ENCODE measurements at regions not wholly inside any gene's neighbourhood (a gene's known extent, or its start where the extent isn't known, plus 50 kb on each side); places are given as distances from the start of the nearest gene placed in this dataset.
"Not testable (repeated sequence)": the region's sequence is repeated elsewhere in the genome, so short reads cannot be mapped to it uniquely, and the experiment has no call there.

- Mint-ChIP-seq H3K36me3 (ENCODE audit: insufficient read depth in 2 of 2) (peaks cover 6 to 10% of the 10 kb centered on the region in 2 donors), H3K27me3 (ENCODE audit: low read depth) (peaks cover 9% of the 10 kb centered on the region), H3K27ac (no peak overlapping the region), H3K4me3 (no peak overlapping the region), H3K9me3 (peaks cover 10% of the 10 kb centered on the region in 2 donors), H3K4me1 (ENCODE audit: low read depth) (no peaks in the 10 kb centered on the region)
- DNase-seq (no peak), ATAC-seq (replicated peaks in 1 of 2) (no peak)
Observed at GRCh38 chr1:222064388-222065211, 322.7 kb upstream of the DUSP10 start.

DNA sequence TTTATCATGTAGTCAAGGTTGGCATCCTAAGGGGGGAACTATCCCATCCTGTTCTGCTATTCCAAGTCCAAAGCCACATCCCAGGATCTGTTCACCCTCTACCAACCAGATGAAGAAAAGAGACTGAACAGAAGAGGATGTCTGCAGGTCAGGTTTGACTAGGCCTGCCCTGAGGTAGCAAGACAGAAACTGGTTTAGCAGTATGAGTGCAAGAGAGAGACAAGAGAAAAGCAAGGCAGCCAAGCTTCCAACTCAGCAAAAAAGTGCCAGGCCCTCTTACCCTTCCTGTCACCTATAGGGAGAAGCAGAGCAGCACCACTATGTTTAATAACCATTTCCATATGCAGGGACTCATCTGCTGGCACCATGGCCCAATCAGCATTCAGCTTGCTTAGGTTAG lies 320.8 kb upstream of the DUSP10 start:
- Mint-ChIP-seq H3K9me3 (peaks cover 10% of the 10 kb centered on the region in 2 donors), H3K36me3 (ENCODE audit: insufficient read depth in 2 of 2) (peaks cover 6 to 10% of the 10 kb centered on the region in 2 donors), H3K27ac (no peak overlapping the region), H3K4me1 (ENCODE audit: low read depth) (no peaks in the 10 kb centered on the region), H3K4me3 (no peak overlapping the region), H3K27me3 (ENCODE audit: low read depth) (peaks cover 6% of the 10 kb centered on the region)
- no peak for DNase-seq
- ATAC-seq (replicated peaks in 1 of 2) = no peak

GRCh38 chr1:222061711-222062359 lies 319.9 kb upstream of the DUSP10 start:
- peaks cover 10% of the 10 kb centered on the region in 2 donors for H3K9me3 Mint-ChIP-seq
- no peaks in the 10 kb centered on the region for H3K4me1 Mint-ChIP-seq (ENCODE audit: low read depth)
- DNase-seq (no peak), ATAC-seq (replicated peaks in 1 of 2) (no peak)
- no peaks in the 10 kb centered on the region for H3K27me3 Mint-ChIP-seq (ENCODE audit: low read depth)
- no peak overlapping the region for H3K27ac Mint-ChIP-seq
- H3K36me3 Mint-ChIP-seq (ENCODE audit: insufficient read depth in 2 of 2) = peaks cover 6 to 10% of the 10 kb centered on the region in 2 donors
- H3K4me3 Mint-ChIP-seq = no peak overlapping the region

DNA sequence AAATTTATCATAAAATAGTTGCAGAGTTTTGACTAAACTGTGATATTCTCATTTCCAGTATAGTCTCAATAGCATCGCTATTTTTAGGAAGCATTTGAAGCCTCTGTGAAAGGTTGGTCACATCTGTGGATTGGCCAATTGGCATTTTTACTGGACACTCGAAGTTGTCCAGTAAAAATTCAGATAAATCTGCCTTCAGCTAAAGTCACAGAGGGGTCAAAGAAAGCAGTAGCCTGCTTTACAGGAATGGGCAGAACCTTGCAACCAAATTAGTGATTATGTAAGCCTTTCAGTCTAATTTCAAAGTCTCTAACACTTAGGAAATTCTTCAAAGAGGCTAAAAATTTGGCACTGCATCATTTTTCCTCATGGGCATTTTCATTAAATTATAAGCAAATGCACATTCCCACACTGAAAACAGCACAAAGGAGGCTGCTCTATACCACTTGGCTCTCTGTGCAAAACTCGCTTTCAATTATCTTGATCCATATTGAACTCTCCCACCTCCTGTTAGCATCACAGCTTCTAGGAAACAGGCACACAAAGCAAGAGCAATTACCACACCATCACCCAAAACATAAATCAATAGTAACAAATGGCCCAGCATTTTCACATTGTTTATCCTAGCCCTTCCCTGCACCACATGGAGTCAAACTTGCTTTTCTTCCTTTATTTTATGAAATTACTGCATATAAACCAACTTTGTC lies 318.5 kb upstream of the DUSP10 start:
- Mint-ChIP-seq H3K27ac (no peak overlapping the region), H3K4me3 (no peak overlapping the region), H3K4me1 (ENCODE audit: low read depth) (no peaks in the 10 kb centered on the region), H3K9me3 (peaks cover 10% of the 10 kb centered on the region in 2 donors), H3K36me3 (ENCODE audit: insufficient read depth in 2 of 2) (peaks cover 6 to 10% of the 10 kb centered on the region in 2 donors), H3K27me3 (ENCODE audit: low read depth) (no peaks in the 10 kb centered on the region)
- ATAC-seq (replicated peaks in 1 of 2) = no peak
- no peak for DNase-seq

DNA sequence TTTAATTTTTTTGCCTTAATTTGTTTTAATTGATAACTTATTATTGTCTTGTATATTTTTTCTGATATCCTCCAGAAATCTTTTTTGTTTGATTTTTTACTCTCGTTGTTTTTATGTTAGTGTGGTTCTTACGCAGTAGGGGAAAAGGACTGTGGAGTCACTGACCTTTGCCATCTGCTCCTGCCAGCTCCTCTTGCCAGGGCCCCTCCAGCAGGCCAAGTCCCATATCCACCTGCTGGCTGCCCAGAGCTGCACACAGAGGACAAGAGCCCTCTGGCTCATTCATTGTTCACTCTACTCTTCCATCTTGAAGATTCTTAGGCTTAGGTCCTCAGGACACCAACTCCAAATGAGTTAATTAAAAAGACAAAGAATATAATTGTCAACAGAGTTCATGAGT lies 316.4 kb upstream of the DUSP10 start:
- no peaks in the 10 kb centered on the region for H3K4me1 Mint-ChIP-seq (ENCODE audit: low read depth)
- no peak for DNase-seq
- no peaks in the 10 kb centered on the region for H3K9me3 Mint-ChIP-seq
- H3K27me3 Mint-ChIP-seq (ENCODE audit: low read depth) = no peaks in the 10 kb centered on the region
- H3K27ac Mint-ChIP-seq = no peak overlapping the region
- no peak for ATAC-seq (replicated peaks in 1 of 2)
- H3K36me3 Mint-ChIP-seq (ENCODE audit: insufficient read depth in 2 of 2) = no peaks in the 10 kb centered on the region
- H3K4me3 Mint-ChIP-seq = no peak overlapping the region

GRCh38 chr1:222057162-222057561 lies 315.3 kb upstream of the DUSP10 start:
- peak; percentile 20 to 79 for ATAC-seq (replicated peaks in 1 of 2)
- H3K27ac Mint-ChIP-seq = no peak overlapping the region
- no peaks in the 10 kb centered on the region for H3K4me1 Mint-ChIP-seq (ENCODE audit: low read depth)
- no peak overlapping the region for H3K4me3 Mint-ChIP-seq
- no peaks in the 10 kb centered on the region for H3K36me3 Mint-ChIP-seq (ENCODE audit: insufficient read depth in 2 of 2)
- peak in 1 of 2 donors; percentile 18 for DNase-seq
- H3K27me3 Mint-ChIP-seq (ENCODE audit: low read depth) = peaks cover 9% of the 10 kb centered on the region
- no peaks in the 10 kb centered on the region for H3K9me3 Mint-ChIP-seq

- ATAC-seq (replicated peaks in 1 of 2) (no peak), DNase-seq (no peak)
- peaks cover 9% of the 10 kb centered on the region for H3K27me3 Mint-ChIP-seq (ENCODE audit: low read depth)
- no peaks in the 10 kb centered on the region for H3K36me3 Mint-ChIP-seq (ENCODE audit: insufficient read depth in 2 of 2)
- peaks cover 5% of the 10 kb centered on the region for H3K4me1 Mint-ChIP-seq (ENCODE audit: low read depth)
- H3K4me3 Mint-ChIP-seq = no peak overlapping the region
- no peaks in the 10 kb centered on the region for H3K9me3 Mint-ChIP-seq
- H3K27ac Mint-ChIP-seq = no peak overlapping the region
Observed at GRCh38 chr1:222054416-222054815, 312.5 kb upstream of the DUSP10 start.

- Mint-ChIP-seq H3K4me1 (ENCODE audit: low read depth) (peaks cover 7% of the 10 kb centered on the region), H3K4me3 (no peak overlapping the region), H3K36me3 (ENCODE audit: insufficient read depth in 2 of 2) (no peaks in the 10 kb centered on the region), H3K9me3 (no peaks in the 10 kb centered on the region), H3K27ac (no peak overlapping the region), H3K27me3 (ENCODE audit: low read depth) (peaks cover 9% of the 10 kb centered on the region)
- DNase-seq (no peak), ATAC-seq (replicated peaks in 1 of 2) (no peak)
Observed at GRCh38 chr1:222053790-222054294, 312.0 kb upstream of the DUSP10 start.

DNA sequence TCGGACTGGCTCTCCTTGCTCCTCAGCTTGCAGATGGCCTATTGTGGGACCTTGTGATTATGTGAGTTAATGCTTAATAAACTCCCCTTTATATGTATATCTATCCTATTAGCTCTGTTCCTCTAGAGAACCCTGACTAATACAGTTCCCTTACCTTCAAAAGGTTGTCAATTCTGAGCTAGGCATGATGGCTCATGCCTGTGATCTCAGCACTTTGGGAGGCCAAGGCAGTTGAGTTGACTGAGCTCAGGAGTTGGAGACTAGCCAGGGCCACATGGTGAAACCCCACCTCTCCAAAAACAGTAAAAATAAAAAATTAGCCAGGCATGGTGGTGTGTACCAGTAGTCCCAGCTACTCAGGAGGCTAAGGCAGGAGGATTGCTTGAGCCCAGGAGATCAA lies 309.4 kb upstream of the DUSP10 start:
- DNase-seq = peak; percentile 2 to 19
- H3K4me1 Mint-ChIP-seq (ENCODE audit: low read depth) = peaks cover 17% of the 10 kb centered on the region
- not testable (repeated sequence) for H3K27me3 Mint-ChIP-seq (ENCODE audit: low read depth); H3K4me3 Mint-ChIP-seq; H3K27ac Mint-ChIP-seq; H3K9me3 Mint-ChIP-seq; H3K36me3 Mint-ChIP-seq (ENCODE audit: insufficient read depth in 2 of 2)
- ATAC-seq (replicated peaks in 1 of 2) = peak; percentile 49 to 72

GRCh38 chr1:222049661-222050060 lies 307.8 kb upstream of the DUSP10 start:
- H3K4me3 Mint-ChIP-seq; H3K27ac Mint-ChIP-seq; H3K9me3 Mint-ChIP-seq; DNase-seq; H3K36me3 Mint-ChIP-seq (ENCODE audit: insufficient read depth in 2 of 2); H3K27me3 Mint-ChIP-seq (ENCODE audit: low read depth); ATAC-seq (replicated peaks in 1 of 2): not testable (repeated sequence)
- peaks cover 17% of the 10 kb centered on the region for H3K4me1 Mint-ChIP-seq (ENCODE audit: low read depth)

GRCh38 chr1:222049176-222049575 lies 307.3 kb upstream of the DUSP10 start:
- H3K27ac Mint-ChIP-seq = no peak overlapping the region
- no peak for ATAC-seq (replicated peaks in 1 of 2)
- no peaks in the 10 kb centered on the region for H3K36me3 Mint-ChIP-seq (ENCODE audit: insufficient read depth in 2 of 2)
- H3K4me3 Mint-ChIP-seq = no peak overlapping the region
- H3K27me3 Mint-ChIP-seq (ENCODE audit: low read depth) = peaks cover 9% of the 10 kb centered on the region
- peaks cover 17% of the 10 kb centered on the region for H3K4me1 Mint-ChIP-seq (ENCODE audit: low read depth)
- no peaks in the 10 kb centered on the region for H3K9me3 Mint-ChIP-seq
- DNase-seq = no peak

DNA sequence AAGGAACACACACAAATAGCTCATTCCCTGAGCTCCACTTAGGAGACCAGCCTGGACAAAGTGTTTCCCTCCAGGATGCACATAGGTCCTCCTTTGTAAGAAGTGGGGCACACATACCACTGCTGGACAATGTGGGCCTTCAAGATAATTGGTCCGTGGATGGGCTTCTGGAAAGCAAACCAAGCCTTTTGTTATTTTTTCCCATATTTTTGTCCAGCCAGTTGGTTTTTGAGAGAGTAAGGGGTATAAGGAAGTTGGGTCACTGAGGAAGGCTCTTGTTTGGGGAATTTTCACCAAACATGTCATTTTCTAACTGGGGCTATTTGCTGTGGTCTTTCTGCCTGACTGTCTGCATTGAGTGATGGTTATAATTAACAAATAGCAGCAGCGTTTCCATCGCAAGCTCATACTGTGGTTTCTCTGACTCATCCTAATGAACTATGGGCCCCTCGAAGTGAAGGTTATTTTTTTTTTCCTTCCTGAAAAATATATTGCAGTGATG lies 306.3 kb upstream of the DUSP10 start:
- no peak overlapping the region for H3K4me3 Mint-ChIP-seq
- DNase-seq = no peak
- H3K4me1 Mint-ChIP-seq (ENCODE audit: low read depth) = peaks cover 17% of the 10 kb centered on the region
- no peaks in the 10 kb centered on the region for H3K9me3 Mint-ChIP-seq
- H3K27me3 Mint-ChIP-seq (ENCODE audit: low read depth) = peaks cover 9% of the 10 kb centered on the region
- peak overlapping the region; percentile 6 for H3K27ac Mint-ChIP-seq
- no peak for ATAC-seq (replicated peaks in 1 of 2)
- H3K36me3 Mint-ChIP-seq (ENCODE audit: insufficient read depth in 2 of 2) = no peaks in the 10 kb centered on the region

- DNase-seq (no peak), ATAC-seq (replicated peaks in 1 of 2) (no peak)
- H3K4me3 Mint-ChIP-seq = no peak overlapping the region
- H3K36me3 Mint-ChIP-seq (ENCODE audit: insufficient read depth in 2 of 2) = no peaks in the 10 kb centered on the region
- peaks cover 3% of the 10 kb centered on the region for H3K27me3 Mint-ChIP-seq (ENCODE audit: low read depth)
- H3K4me1 Mint-ChIP-seq (ENCODE audit: low read depth) = peaks cover 17% of the 10 kb centered on the region
- no peak overlapping the region for H3K27ac Mint-ChIP-seq
- H3K9me3 Mint-ChIP-seq = no peaks in the 10 kb centered on the region
Observed at GRCh38 chr1:222047366-222047765, 305.5 kb upstream of the DUSP10 start.

All from activated T-cell treated with anti-CD3 and anti-CD28 coated beads, Interleukin-2, amount 50 U/mL, for 72 hours (primary cell).